Glomerular visceral epithelial cell (primary cell): ENCODE measurements at regions not wholly inside any gene's neighbourhood (a gene's known extent, or its start where the extent isn't known, plus 50 kb on each side); places are given as distances from the start of the nearest gene placed in this dataset.
"Not testable (repeated sequence)": the region's sequence is repeated elsewhere in the genome, so short reads cannot be mapped to it uniquely, and the experiment has no call there.

ENCODE experiments used
- DNase-seq: peaks from one replicate; pipeline ENCODE4 v3.0.0-alpha.2; 2016; ENCODE audit errors: extremely low spot score

DNA sequence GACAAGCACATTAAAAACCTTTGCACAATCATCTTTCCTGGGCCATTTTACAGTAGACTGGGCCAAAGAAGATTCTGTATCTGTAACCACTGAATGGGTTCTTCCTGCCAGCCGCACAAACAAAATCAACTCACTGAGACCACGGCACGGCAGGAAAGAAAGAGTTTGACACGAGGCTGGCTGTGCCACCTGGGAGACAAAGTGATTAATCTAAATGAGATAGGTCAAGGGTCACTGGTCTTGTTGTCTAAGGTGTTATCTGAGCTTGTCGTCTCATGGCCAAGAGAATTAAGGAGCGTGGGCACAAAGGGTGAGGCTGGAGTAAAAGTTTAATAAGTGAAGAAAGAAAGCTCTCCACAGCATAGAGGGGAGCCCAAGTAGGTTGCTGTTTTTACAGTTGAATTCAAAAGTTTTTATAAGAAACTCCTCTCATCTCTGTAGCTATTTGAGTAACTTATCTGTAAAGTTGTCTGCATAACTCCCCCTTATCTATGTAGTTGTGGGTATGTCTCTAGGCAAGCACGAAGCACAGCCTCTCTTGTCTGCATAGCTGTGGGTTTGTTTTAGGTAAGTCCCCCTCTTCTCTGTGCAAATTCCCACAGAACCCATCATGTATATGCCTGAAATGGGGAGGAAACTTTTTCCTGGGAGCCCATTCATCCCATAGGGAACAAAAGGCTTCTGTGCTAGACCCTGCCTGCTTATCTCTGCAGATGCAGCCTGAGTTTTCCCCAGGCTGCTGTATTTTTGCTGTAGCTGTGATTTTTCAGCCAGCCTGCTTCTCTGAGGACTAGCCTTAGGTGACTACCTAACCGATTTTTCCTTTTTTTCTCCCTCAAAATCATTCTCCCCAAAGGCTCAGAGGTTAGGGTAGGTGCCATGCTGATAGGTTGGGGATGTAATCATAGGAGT lies 1314.6 kb upstream of the TMEM132C start:
- no peak for DNase-seq

DNA sequence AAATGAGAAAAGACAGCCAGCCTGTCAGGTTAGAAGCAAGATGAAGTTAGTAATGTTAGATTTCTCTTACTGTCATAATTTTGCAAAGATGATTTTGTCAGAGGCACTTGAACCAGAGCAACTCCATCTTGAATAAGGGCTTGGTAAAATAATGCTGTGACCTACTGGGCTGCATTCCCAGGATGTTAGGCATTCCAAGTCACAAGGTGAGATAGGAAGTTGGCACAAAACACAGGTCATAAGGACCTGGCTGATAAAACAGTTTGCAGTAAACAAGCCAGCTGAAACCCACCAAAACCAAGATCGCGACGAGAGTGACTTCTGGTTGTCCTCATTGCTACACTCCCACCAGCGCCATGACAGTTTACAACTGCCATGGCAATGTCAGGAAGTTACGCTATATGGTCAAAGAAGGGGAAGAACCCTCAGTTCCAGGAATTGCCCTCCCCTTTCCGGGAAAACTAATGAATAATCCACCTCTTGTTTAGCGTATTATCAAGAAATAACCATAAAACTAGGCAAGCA lies 1313.5 kb upstream of the TMEM132C start:
- no peak for DNase-seq

DNA sequence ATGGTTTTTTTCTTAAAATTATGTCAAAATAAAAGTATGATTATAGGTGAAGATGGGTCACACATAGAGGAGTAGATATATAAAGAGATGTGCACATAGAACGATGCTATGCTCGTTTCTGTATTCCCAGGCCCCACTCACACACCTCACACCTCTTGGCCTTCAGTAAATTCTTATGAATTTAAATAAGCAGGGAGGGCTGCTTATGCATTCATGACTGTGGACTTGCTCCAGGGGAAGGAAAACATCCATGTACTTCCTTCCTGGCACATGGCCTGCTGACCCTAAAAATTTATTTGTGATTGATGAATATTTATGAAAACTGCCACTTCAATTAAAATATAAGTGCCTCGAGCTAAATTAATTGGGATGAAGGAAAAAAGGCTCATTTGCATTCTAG lies 1306.7 kb upstream of the TMEM132C start:
- DNase-seq = no peak

DNA sequence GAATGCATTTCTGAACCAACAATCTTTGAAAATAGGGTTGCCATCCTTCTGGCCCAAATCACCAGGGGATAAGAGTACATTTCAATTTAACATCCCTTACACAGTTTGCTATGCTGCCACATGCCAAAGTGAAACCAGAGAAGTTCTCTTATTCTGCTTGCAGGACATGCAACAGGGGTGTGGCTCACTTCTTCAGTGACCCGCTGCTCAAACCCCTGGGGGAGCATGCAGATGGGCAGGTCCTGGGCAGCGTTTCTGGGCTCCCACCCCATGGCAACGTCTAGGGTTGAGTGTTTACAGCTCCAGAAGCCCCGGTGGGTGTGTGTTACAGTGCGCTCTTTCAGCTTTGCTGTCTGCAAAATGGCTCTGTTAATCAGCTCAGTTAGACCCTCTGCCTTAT lies 1306.3 kb upstream of the TMEM132C start:
- DNase-seq = no peak

DNA sequence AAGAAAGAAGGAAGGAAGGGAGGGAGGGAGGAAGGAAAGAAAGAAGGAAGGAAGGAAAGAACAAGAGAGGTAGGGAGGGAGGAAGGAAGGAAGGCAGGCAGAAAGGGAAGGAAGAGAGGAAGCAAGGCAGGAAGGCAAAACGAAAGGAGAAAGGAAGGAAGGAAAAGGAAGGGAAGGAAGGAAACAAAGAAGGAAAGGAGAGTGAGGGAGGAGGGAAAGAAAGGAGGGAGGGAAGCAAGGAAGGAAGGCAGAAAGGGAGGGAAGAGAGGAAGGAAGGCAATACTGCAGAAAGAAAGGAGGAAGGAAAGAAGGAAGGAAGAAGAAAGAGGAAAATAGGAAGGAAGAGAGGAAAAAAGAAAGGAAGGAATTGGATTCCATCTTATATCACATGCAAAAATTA lies 1303.1 kb upstream of the TMEM132C start:
- DNase-seq = no peak

DNA sequence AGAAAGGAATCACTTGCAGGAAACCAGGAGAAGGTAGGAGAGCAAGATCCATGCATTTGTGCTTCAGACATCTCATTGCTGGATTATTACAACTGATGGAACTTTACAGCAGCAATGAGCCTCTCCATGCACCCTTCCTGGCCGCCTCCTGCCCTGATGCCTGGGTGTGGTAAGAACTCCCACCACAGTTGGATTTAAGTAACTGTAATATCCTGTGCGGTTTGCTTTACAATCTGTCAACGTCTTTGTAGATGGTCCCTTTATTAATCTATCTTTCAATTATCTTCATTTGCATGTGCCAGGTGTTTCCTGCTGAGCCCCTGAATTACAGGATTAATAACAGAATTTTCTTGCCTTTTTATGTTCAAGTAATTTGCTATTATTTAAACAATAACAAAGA lies 1300.5 kb upstream of the TMEM132C start:
- DNase-seq = no peak

DNA sequence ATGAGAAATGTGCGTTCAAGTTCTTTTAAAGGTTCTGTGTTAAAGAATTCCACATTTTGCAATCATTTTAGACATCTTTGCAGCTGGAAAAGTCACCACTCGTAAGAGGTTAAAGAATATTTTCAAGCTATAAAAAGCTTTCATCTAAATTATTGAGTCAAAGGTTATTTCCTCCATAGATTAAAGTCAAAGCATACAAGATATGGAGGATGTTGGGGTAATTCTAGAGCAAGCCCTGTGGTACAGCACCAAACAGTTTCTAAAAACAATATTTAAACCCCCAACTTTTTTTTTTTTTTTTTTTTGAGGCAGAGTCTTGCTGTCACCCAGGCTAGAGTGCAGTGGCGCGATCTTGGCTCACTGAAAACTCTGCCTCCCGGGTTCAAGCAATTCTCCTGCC lies 1299.8 kb upstream of the TMEM132C start:
- no peak for DNase-seq

DNA sequence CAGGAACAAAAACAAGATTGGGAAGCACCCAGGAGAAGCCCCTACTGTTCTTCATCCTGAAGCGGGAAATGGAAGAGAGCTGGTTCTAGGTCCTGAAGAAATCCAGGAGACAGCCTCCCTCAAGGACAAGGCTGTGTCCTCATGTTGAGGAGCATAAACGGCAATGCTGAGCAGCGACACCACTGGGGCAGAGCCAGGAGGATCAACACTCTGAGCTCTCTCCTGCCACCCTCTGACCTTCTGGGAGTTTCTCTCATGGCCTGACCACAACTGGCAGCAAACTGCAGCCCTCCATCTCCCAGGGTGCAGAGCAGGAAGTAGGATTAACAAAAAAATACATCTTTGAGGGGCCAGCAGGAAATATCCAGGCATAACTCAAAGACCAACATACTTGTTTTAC lies 1292.2 kb upstream of the TMEM132C start:
- DNase-seq = peak; percentile 0

DNA sequence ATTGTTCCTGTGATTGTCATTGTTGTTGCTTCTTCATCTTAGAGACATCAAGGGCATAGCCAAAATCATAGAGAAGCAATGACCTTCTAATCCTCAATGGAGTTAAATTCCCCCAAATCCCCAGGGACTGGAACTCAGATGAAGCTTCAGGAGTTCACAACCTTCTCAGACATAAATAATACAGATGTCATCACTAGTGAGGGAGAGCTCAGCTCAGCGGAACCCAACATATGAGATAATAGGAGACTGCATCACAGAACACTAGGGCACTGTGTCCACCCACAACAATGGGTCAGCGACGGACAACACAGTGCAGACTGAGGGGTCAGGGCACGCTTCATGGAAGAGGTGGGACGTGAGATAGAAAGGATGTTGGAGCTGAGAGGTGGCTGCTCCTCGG lies 1290.4 kb upstream of the TMEM132C start:
- no peak for DNase-seq

DNA sequence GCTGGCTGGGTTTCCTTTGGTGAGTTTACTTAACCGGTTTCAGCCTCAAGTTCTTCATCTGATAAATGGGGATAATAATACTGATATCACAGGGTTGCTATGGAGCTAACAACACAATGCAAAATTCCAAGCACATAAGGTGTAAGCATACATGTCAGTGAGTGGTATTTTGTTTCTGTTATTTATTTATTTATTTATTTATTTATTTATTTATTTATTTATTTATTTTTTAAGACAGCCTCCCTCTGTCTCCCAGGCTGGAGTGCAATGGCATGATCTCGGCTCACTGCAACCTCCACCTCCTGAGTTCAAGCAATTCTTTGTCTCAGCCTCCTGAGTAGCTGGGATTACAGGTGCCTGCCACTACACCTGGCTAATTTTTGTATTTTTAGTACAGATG lies 1287.4 kb upstream of the TMEM132C start:
- not testable (repeated sequence) for DNase-seq

DNA sequence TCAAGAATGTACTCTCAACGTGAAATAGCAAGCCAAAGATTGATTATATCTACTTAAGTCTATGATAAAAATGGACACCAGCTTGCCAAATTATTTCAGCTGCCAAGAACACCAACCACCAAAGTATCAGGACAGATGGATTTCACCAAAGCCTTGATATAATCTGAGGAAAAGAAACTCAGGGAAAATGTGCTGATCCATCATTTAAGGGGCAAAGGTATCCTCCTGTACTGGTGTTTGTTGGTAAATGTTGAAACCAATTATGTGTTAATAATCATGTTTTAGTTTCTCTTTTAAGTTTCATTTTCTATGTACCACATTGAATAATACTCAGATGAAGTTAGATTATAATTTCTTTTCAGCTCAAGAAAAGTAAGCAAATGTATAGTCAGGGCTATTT lies 1284.3 kb upstream of the TMEM132C start:
- no peak for DNase-seq

DNA sequence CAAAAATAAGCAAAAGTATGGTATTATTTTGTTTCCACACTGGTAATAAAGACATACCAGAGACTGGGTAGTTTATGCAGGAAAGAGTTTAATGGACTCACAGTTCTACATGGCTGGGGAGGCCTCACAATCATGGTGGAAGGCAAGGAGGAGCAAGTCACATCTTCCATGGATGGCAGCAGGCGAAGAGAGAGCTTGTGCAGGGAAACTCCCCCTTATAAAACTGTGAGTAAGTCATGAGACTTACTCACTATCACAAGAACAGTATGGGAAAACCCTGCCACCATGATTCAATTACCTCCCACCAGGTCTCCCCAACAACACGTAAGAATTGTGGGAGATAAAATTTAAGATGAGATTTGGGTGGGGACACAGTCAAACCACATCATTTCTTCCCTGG lies 1283.2 kb upstream of the TMEM132C start:
- not testable (repeated sequence) for DNase-seq

DNA sequence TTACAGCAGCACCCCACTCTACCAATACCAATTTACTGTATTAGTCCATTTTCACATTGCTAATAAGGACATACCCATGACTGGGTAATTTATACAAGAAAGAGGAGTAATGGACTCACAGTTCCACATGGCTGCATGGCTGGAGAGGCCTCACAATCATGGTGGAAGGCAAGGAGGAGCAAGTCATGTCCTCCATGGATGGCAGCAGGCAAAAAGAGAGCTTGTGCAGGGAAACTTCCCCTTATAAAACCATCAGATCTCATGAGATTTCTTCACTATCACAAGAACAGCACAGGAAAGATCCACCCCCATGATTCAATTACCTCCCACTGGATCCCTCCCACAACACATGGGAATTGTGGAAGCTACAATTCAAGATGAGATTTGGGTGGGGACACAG lies 1281.3 kb upstream of the TMEM132C start:
- DNase-seq = not testable (repeated sequence)

DNA sequence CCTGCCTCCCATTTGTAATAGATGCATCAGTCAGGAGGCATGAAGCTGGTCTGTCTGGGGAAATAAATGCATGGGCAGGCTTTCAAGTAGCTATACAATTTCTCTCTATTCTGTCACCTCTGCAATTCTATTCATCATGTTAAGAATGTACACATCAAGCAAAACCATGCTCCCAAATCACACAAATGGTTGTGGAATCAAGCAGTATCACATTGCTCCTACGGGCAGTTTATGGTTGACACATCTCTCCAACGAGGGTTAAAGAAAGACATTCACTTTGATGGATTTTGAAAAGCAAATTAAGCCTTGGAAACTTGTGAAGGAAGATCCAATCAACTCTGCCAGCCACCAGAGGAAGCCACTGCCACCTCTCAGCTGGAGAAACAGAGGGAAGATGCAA lies 1277.4 kb upstream of the TMEM132C start:
- no peak for DNase-seq

DNA sequence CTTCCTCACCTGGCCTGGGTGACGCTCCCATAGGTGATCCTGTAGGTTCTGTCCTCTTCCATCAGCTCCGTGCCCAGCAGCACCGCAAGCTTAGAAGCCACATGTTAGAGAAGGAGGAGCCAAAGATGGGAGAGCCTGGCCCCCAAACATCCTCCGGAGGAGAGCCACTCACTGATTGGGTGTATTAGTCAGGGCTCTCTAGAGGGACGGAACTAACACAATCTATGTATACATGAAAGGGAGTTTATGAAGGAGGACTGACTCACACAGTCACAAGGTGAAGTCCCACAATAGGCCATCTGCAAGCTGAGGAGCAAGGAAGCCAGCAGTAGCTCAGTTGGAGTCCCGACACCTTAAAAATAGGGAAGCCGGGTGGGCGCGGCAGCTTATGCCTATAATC lies 1273.1 kb upstream of the TMEM132C start:
- no peak for DNase-seq

DNA sequence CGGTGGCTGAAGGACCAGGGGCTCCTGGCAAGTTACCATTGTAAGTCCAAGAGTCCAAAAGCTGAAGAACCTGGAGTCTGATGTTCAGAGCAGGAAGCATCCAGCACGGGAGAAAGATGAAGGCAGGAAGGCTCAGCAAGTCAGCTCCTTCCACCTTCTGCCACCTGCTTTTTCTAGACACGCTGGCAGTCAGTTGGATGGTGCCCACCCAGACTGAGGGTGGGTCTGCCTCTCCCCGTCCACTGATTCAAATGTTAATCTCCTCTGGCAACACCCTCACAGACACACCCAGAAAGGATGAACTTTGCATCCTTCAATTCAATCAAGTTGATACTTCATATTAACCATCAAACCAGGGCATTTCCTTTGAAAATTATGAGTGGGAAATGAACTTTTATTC lies 1272.4 kb upstream of the TMEM132C start:
- no peak for DNase-seq

DNA sequence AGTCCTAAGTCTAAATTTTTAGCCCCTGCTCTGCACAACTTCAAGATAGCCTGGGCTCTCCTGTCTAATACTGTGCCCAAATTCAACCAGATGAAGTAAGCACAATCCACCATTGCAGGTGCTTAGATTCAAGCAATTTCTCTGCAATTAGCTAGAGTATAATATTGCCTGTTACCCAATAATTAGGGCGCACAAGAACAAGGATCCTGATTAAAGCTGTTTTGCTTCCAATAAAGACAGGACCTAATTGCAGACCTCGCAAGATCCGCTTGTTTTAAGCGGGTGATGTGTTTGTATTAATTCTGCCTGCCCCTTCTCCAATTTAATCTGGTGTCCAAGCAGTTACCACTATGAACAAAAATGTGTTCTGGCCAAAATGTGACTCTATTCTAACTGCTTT lies 1268.9 kb upstream of the TMEM132C start:
- DNase-seq = no peak

DNA sequence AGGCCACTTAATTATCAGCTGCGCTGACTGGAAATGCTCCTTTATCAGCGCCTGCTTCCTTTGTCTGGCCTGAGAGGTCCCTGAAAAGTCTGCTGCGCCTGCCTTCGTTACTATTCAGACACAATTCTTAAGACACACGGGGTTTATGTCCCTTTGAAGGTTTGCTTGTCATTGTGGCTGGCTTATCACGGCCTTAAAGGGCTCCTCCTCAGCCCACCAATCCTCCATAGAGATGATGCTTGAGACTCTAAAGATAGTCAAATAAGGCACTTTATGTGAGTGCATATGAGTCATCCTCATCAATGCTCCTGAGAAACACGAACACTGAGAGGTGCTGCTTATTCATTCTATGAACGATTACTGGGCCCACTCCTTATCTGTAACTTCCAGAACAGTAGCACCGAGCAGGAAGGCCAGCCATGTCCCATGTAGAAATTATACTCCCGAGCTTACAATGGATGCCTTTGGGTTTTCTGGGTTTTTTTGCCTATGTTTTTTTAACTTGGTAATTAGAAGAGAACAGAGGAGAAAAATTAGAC lies 1268.2 kb upstream of the TMEM132C start:
- no peak for DNase-seq

DNA sequence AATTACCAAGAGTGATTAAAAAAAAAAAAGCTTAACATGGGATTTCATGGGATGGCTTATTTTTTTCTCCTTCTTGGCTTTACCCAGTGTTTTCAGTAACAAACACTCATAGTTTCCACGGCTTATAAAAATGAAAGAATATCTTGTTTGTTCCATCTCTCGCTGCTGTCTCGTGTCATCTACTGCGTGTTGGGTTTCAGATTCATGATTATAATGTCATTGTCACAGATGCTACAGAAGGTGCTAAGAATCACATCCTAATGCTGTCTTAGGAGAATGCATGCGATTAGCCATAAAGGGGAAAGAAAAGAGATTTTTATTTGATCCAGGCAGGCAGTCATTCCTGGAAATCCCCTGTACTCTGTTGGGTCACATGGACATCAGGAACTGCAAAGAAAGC lies 1267.6 kb upstream of the TMEM132C start:
- no peak for DNase-seq

DNA sequence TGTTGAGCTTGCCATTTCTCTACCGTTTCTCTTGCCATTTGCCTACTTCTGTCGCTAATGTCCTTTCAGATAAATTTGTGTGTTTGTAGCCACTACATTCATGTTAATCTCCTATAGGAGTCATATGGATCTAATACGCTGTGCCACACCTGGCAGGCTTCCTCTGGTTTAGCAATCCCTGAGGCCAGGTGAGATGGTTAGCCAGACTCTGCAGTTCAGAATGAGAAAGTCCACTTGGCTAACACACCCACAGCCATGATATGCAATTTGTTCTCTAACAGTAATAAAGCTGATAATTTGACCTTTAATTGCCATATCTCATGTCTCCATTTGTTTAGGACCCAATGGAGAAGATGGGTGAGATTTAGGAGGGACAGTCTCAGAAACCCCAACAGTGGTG lies 1261.6 kb upstream of the TMEM132C start:
- DNase-seq = no peak

DNA sequence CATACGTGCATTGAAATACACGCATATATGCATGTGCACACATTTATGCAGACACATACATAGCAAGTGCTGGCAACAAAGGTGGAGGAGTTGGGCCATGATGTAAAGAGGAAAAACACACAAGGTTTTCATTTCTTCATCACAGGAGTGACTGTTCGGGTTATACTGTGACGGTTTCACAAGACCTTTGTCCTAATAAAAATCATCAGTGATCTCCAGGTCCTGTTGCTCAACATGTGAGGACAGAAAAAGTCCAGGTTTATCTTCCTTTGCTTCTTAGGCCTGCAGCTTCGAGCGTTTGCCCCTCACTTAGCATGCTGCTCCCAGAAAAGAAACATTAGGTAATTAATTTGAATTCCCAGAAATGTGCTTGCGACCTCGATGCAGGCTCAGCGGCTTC lies 1260.0 kb upstream of the TMEM132C start:
- DNase-seq = no peak

DNA sequence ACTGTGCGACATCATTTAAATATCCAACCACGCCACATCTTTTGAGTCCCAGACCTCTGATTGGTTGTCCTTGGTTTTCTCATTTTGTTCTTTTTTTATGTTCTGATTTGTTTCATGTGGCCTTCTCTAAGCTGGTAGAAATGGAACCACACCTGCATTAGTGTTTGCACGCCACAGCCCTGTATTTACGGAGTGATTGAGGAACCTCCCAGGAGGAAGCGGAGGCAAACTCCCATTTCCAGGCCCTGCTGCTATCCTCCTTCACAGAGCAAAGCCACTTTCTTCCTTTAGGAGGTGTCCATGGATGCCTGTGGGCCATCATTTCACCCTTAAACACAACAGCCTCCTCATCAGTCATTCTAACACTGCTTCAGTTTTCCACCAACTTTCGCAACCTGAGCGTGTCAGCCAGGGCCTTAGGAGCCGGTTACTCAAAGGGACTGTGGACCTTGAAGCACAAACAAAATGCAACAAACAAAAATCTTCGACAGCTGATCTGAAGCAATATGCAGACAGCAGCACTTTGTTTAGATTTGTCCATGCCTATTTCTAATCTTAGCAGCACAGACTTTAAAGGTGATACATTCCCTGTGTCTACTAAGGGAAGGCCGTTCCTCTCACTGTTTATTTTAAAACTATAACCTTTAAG lies 1258.1 kb upstream of the TMEM132C start:
- DNase-seq = no peak

DNA sequence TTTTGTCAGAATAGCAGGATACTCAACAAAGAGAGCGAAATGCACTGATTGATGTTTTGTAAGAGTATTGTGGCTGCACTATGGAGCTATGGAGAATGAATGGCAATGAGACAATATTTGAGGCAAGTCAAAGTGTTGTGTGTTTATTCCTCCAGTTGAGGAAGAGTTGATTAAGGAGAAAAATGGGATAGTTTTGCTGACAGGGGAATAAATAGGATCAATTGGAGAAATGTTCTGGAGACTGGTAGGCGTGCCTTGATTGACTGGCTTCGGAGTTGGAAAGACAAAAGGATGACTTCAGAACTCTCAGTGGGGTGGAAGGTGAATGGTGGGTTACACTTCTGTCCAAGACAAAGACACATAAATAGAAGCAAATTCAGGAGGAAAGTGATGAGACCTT lies 1254.9 kb upstream of the TMEM132C start:
- DNase-seq = no peak
